Fibroblast of lung (primary cell): ENCODE measurements at regions not wholly inside any gene's neighbourhood (a gene's known extent, or its start where the extent isn't known, plus 50 kb on each side); places are given as distances from the start of the nearest gene placed in this dataset.

ENCODE experiments used
- DNase-seq, 2 donors: peaks; one replicate each; pipeline versions ENCODE4 v3.0.0 to v3.0.0-alpha.2; 2010; ENCODE audit warnings: low read depth in 2 of 2
- H2AFZ ChIP-seq: 2 replicates; pipeline ENCODE4 v1.5.1; 2012; ENCODE audit warnings: low read length, control low read depth, inconsistent platforms
- H3K27ac ChIP-seq: 2 replicates; pipeline ENCODE4 v1.5.1; 2011; ENCODE audit warnings: low read length, control low read depth; ENCODE audit not compliant: insufficient read depth
- H3K27me3 ChIP-seq: 2 replicates; pipeline ENCODE4 v1.5.1; 2011; ENCODE audit warnings: mild to moderate bottlenecking, low read length; ENCODE audit not compliant: control insufficient read depth, insufficient read depth
- H3K36me3 ChIP-seq: 2 replicates; pipeline ENCODE4 v1.5.1; 2011; ENCODE audit warnings: low read length; ENCODE audit not compliant: control insufficient read depth, insufficient read depth
- H3K4me1 ChIP-seq: 2 replicates; pipeline ENCODE4 v1.5.1; 2011; ENCODE audit warnings: low read length; ENCODE audit not compliant: control insufficient read depth, insufficient read depth; ENCODE audit errors: extremely low read depth
- H3K4me2 ChIP-seq: 2 replicates; pipeline ENCODE4 v1.5.1; 2011; ENCODE audit warnings: low read length, control low read depth; ENCODE audit not compliant: insufficient read depth; ENCODE audit errors: extremely low read depth
- H3K4me3 ChIP-seq, 4 experiments: fragments of 200-600 bp in 1 of 4; sonication (generic) in 1 of 4; replicated peaks in 1 of 4; 2 replicates each; pipeline ENCODE4 v1.5.1; 2011 to 2016; ENCODE audit warnings: low read length in 4 of 4, low read depth in 3 of 4, mild to moderate bottlenecking in 3 of 4, control low read depth in 2 of 4, inconsistent platforms in 1 of 4, mixed read lengths in 1 of 4; ENCODE audit not compliant: insufficient read depth in 1 of 4; ENCODE audit errors: control extremely low read depth in 1 of 4
- H3K79me2 ChIP-seq: 2 replicates; pipeline ENCODE4 v1.5.1; 2012; ENCODE audit warnings: mild to moderate bottlenecking, low read length, inconsistent platforms; ENCODE audit not compliant: control insufficient read depth, insufficient read depth
- H3K9ac ChIP-seq: 2 replicates; pipeline ENCODE4 v1.5.1; 2011; ENCODE audit warnings: mild to moderate bottlenecking, low read length, control low read depth; ENCODE audit not compliant: insufficient read depth
- H3K9me3 ChIP-seq: 2 replicates; pipeline ENCODE4 v1.5.1; 2012; ENCODE audit warnings: low read depth, low read length; ENCODE audit not compliant: control insufficient read depth, insufficient read depth
- H4K20me1 ChIP-seq: 2 replicates; pipeline ENCODE4 v1.5.1; 2011; ENCODE audit warnings: low read length; ENCODE audit not compliant: control insufficient read depth, insufficient read depth; ENCODE audit errors: extremely low read depth
- EZH2 ChIP-seq: IDR thresholded peaks from 2 replicates; pipeline ENCODE4 v1.5.1; 2012; ENCODE audit warnings: low read length, control low read depth, mild to moderate bottlenecking; ENCODE audit errors: missing control alignments
- TF ChIP-seq, protein P1 (sequence below), 2 donors: IDR thresholded peaks in 1 of 2; conservative IDR thresholded peaks in 1 of 2; 1 replicate in 1 of 2; 2 replicates in 1 of 2; pipeline ENCODE4 v1.5.1; 2011 to 2012; ENCODE audit warnings: low read length in 2 of 2, control low read depth in 1 of 2, inconsistent platforms in 1 of 2, low read depth in 1 of 2, mild to moderate bottlenecking in 1 of 2

DNA sequence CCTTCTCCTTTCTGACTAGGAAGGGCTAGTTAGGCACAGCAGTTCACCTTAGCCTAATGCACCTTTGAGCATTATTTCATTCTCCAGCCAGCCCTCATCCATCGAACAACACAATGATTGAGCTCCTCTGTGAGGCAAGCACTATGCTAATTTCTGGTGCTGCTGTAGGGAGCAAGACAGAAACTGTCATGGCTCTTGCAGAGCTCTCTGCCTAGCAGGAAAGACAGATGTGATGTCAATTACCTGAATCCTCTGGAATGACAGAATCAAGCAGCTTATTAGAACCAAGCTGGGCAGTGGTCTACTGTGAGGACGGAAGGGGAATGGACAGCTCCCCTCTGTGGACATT, 256.1 kb upstream of the NOCT start:
- H3K9ac ChIP-seq, result no peak overlapping the region
- H3K79me2 ChIP-seq, result no peaks in the 10 kb centered on the region
- no peak for DNase-seq
- no peaks in the 10 kb centered on the region for H3K4me1 ChIP-seq
- no peaks in the 10 kb centered on the region for H4K20me1 ChIP-seq
- H3K27me3 ChIP-seq, result no peaks in the 10 kb centered on the region
- no peaks in the 10 kb centered on the region for H3K9me3 ChIP-seq
- no peaks in the 10 kb centered on the region for H3K36me3 ChIP-seq
- TF ChIP-seq, protein P1, sequence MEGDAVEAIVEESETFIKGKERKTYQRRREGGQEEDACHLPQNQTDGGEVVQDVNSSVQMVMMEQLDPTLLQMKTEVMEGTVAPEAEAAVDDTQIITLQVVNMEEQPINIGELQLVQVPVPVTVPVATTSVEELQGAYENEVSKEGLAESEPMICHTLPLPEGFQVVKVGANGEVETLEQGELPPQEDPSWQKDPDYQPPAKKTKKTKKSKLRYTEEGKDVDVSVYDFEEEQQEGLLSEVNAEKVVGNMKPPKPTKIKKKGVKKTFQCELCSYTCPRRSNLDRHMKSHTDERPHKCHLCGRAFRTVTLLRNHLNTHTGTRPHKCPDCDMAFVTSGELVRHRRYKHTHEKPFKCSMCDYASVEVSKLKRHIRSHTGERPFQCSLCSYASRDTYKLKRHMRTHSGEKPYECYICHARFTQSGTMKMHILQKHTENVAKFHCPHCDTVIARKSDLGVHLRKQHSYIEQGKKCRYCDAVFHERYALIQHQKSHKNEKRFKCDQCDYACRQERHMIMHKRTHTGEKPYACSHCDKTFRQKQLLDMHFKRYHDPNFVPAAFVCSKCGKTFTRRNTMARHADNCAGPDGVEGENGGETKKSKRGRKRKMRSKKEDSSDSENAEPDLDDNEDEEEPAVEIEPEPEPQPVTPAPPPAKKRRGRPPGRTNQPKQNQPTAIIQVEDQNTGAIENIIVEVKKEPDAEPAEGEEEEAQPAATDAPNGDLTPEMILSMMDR (conservative IDR thresholded peaks at IDR 0.05 in 1 of 2, IDR thresholded peaks at IDR 0.05 in 1 of 2; ENCODE audit: low read depth in 1 of 2, low read length in 2 of 2), result no peak
- no peak for TF ChIP-seq EZH2
- H2AFZ ChIP-seq, result no peak overlapping the region
- no peak overlapping the region for H3K27ac ChIP-seq
- H3K4me2 ChIP-seq, result no peak overlapping the region
- H3K4me3 ChIP-seq, result no peak overlapping the region

DNA sequence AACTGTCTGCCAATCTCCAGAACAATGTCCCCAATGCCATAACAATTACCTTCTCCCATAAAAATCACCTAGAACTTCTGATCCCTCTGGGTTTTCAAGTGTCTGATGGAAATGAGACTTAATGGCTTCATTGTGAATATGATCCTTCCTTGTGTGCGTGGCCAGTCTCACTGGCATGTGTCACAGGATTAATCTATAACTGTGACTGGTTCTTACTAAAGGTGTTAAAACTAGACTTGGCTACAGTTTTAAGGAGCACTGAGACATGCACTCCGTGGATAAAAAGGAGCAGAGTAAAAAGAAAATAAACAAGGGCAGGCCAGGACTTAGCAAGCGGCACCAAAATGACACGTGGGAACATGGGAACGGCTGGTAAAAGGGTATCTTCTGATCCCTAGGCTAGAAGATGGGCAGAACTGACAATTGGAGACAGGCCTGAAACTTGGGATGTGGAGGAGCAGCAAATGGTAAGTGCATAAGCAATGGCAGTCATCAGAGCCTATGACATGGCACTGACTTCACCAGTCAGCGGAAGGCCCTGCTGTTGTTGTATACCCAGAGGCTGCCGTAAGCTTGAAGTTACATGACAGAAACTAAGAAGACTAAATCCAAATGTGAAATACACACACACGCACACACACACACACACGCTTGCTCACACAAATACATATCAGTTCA, 256.6 kb upstream of the NOCT start:
- no peak overlapping the region for H3K4me2 ChIP-seq
- H4K20me1 ChIP-seq, result no peaks in the 10 kb centered on the region
- H3K4me1 ChIP-seq, result no peaks in the 10 kb centered on the region
- no peaks in the 10 kb centered on the region for H3K36me3 ChIP-seq
- H3K27me3 ChIP-seq, result no peaks in the 10 kb centered on the region
- H2AFZ ChIP-seq, result no peak overlapping the region
- H3K4me3 ChIP-seq, result no peak overlapping the region
- H3K79me2 ChIP-seq, result no peaks in the 10 kb centered on the region
- TF ChIP-seq EZH2, result no peak
- TF ChIP-seq, protein P1 (conservative IDR thresholded peaks at IDR 0.05 in 1 of 2, IDR thresholded peaks at IDR 0.05 in 1 of 2; ENCODE audit: low read depth in 1 of 2, low read length in 2 of 2), result no peak
- no peak for DNase-seq
- no peak overlapping the region for H3K27ac ChIP-seq
- H3K9ac ChIP-seq, result no peak overlapping the region
- H3K9me3 ChIP-seq, result no peaks in the 10 kb centered on the region

DNA sequence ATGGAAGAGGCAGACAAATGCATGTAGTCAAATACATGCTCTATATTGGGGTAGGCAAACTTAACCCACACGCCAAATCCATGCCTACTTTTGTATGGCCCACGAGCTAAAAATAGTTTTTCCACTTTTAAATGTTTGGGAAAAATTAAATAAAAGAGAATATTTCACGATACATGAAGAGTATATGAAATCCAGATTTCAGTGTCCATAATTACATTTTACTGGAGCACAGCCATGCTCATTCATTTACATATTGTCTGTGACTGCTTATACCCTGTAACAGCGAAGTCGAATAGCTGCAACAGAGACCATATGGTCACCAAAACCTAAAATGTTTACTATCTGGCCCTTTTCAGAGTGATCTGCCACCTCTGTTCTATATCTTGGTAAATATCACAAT, 257.4 kb upstream of the NOCT start:
- Histone ChIP-seq H3K27me3 (no peaks in the 10 kb centered on the region), H3K36me3 (no peaks in the 10 kb centered on the region), H3K4me2 (no peak overlapping the region), H3K79me2 (no peaks in the 10 kb centered on the region), H4K20me1 (no peaks in the 10 kb centered on the region), H3K4me3 (no peak overlapping the region), H2AFZ (no peak overlapping the region), H3K27ac (no peak overlapping the region), H3K4me1 (no peaks in the 10 kb centered on the region), H3K9ac (no peak overlapping the region), H3K9me3 (no peaks in the 10 kb centered on the region)
- TF ChIP-seq, protein P1 (conservative IDR thresholded peaks at IDR 0.05 in 1 of 2, IDR thresholded peaks at IDR 0.05 in 1 of 2; ENCODE audit: low read depth in 1 of 2, low read length in 2 of 2), result no peak
- no peak for TF ChIP-seq EZH2
- DNase-seq, result no peak
